ENCODE measurements at regions not wholly inside any gene's neighbourhood (a gene's known extent, or its start where the extent isn't known, plus 50 kb on each side); places are given as distances from the start of the nearest gene placed in this dataset.

GRCh38 chr13:31896427-31896826 is 135.1 kb upstream of the FRY start:
- no peak overlapping the region for H3K9ac ChIP-seq (ENCODE audit: low read depth, low read length)
- H3K27me3 ChIP-seq (ENCODE audit: insufficient read depth, low read length) = no peaks in the 10 kb centered on the region
- H3K4me3 ChIP-seq (ENCODE audit: low read length) = no peak overlapping the region
- H3K9me3 ChIP-seq (ENCODE audit: insufficient read depth, low read depth, low read length) = no peaks in the 10 kb centered on the region
- H3K27ac ChIP-seq (ENCODE audit: low read length) = no peak overlapping the region
- H3K4me1 ChIP-seq (ENCODE audit: insufficient read depth, low read length) = no peaks in the 10 kb centered on the region; the same call in 1 of the 2 replicates
- no peaks in the 10 kb centered on the region for H3K36me3 ChIP-seq (ENCODE audit: insufficient read depth, low read depth, low read length)

- Histone ChIP-seq H3K27ac (ENCODE audit: low read length) (no peak overlapping the region), H3K4me3 (ENCODE audit: low read length) (no peak overlapping the region), H3K4me1 (ENCODE audit: insufficient read depth, low read length) (no peaks in the 10 kb centered on the region; the same call in 1 of the 2 replicates), H3K27me3 (ENCODE audit: insufficient read depth, low read length) (no peaks in the 10 kb centered on the region), H3K36me3 (ENCODE audit: insufficient read depth, low read depth, low read length) (no peaks in the 10 kb centered on the region), H3K9ac (ENCODE audit: low read depth, low read length) (no peak overlapping the region), H3K9me3 (ENCODE audit: insufficient read depth, low read depth, low read length) (no peaks in the 10 kb centered on the region)
Observed at GRCh38 chr13:31898378-31899071, 133.0 kb upstream of the FRY start.

- no peaks in the 10 kb centered on the region for H3K27me3 ChIP-seq (ENCODE audit: insufficient read depth, low read length)
- no peak overlapping the region for H3K4me3 ChIP-seq (ENCODE audit: low read length)
- H3K9ac ChIP-seq (ENCODE audit: low read depth, low read length) = no peak overlapping the region
- no peak overlapping the region for H3K27ac ChIP-seq (ENCODE audit: low read length)
- peaks cover 2% of the 10 kb centered on the region; the same call in 1 of the 2 replicates for H3K4me1 ChIP-seq (ENCODE audit: insufficient read depth, low read length)
- no peaks in the 10 kb centered on the region for H3K9me3 ChIP-seq (ENCODE audit: insufficient read depth, low read depth, low read length)
- no peaks in the 10 kb centered on the region for H3K36me3 ChIP-seq (ENCODE audit: insufficient read depth, low read depth, low read length)
Observed at GRCh38 chr13:31901985-31902384, 129.6 kb upstream of the FRY start.

- Histone ChIP-seq H3K27ac (ENCODE audit: low read length) (no peak overlapping the region), H3K36me3 (ENCODE audit: insufficient read depth, low read depth, low read length) (no peaks in the 10 kb centered on the region), H3K4me1 (ENCODE audit: insufficient read depth, low read length) (peaks cover 2% of the 10 kb centered on the region; the same call in 1 of the 2 replicates), H3K4me3 (ENCODE audit: low read length) (no peak overlapping the region), H3K9me3 (ENCODE audit: insufficient read depth, low read depth, low read length) (no peaks in the 10 kb centered on the region), H3K27me3 (ENCODE audit: insufficient read depth, low read length) (no peaks in the 10 kb centered on the region), H3K9ac (ENCODE audit: low read depth, low read length) (no peak overlapping the region)
Observed at GRCh38 chr13:31903111-31903815, 128.3 kb upstream of the FRY start.

DNA sequence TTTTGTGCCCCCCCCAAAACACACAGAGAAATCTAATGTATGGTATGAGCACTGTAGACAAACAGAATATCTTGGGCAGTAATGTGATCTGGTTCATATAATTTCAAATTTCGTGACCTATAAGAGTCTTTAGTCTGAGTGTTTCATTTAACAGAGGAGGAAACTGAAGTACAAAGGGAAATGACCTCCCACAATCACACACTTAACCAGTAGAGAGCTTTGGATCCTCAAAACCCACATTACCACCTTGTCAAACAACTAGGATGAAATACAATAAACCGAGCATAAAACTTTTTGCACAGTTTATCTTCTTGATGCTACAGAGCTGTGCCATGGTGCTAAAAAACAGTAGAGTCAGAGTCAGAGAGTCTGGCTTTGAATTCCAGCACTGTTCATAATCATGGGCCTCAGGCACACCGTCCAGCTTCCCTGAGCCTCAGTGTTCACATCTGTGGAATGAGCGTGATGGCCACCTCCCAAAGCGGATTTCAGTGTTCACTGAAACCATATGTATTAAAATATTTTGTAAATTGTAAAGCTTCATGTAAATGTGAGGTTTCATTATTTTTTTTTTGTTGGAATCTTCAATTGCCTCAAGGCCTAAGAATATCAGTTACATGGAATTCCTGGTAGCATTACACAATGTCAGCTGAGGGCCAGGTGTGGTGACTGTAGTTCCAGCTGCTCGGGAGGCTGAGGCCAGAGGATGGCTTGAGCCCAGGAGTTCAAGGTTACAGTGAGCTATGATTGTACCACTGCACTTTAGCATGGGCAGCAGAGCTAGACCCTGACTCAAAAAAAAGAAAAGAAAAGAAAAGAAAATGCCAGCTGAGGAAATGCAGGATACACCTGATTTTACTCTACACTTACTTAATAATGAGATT is 126.4 kb upstream of the FRY start:
- H3K4me1 ChIP-seq (ENCODE audit: insufficient read depth, low read length) = peaks cover 2% of the 10 kb centered on the region; the same call in 1 of the 2 replicates

DNA sequence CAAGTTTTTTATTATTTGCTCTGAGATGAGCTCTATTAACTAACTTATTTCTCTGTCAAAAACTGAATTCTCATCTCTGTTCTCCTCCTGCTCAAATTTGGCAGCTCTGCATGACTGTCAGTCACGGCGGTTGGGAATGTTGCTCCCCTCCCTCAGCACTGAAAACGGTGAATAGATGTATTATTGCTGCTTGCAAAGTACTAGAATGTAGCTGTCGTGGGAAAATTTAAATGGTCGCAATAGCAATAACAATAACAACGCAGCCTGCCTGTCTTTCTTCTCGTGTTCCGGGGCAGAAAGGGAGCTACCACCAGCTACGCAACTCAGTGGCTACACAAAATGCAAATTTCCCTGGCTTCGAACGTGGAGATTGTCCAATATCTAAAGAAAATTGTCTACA is 125.6 kb upstream of the FRY start:
- no peaks in the 10 kb centered on the region for H3K9me3 ChIP-seq (ENCODE audit: insufficient read depth, low read depth, low read length)
- no peak overlapping the region for H3K27ac ChIP-seq (ENCODE audit: low read length)
- no peak overlapping the region; the same call in 1 of the 2 replicates for H3K4me3 ChIP-seq (ENCODE audit: low read length)
- H3K4me1 ChIP-seq (ENCODE audit: insufficient read depth, low read length) = peaks cover 2% of the 10 kb centered on the region; the same call in 1 of the 2 replicates
- H3K27me3 ChIP-seq (ENCODE audit: insufficient read depth, low read length) = no peaks in the 10 kb centered on the region
- no peaks in the 10 kb centered on the region for H3K36me3 ChIP-seq (ENCODE audit: insufficient read depth, low read depth, low read length)
- H3K9ac ChIP-seq (ENCODE audit: low read depth, low read length) = no peak overlapping the region

More for the DNA sequence above, 126.4 kb upstream of the FRY start:
- Histone ChIP-seq H3K27me3 (ENCODE audit: insufficient read depth, low read length) (no peaks in the 10 kb centered on the region), H3K36me3 (ENCODE audit: insufficient read depth, low read depth, low read length) (no peaks in the 10 kb centered on the region), H3K9me3 (ENCODE audit: insufficient read depth, low read depth, low read length) (no peaks in the 10 kb centered on the region), H3K4me3 (ENCODE audit: low read length) (no peak overlapping the region; the same call in 1 of the 2 replicates), H3K27ac (ENCODE audit: low read length) (no peak overlapping the region), H3K9ac (ENCODE audit: low read depth, low read length) (no peak overlapping the region)

DNA sequence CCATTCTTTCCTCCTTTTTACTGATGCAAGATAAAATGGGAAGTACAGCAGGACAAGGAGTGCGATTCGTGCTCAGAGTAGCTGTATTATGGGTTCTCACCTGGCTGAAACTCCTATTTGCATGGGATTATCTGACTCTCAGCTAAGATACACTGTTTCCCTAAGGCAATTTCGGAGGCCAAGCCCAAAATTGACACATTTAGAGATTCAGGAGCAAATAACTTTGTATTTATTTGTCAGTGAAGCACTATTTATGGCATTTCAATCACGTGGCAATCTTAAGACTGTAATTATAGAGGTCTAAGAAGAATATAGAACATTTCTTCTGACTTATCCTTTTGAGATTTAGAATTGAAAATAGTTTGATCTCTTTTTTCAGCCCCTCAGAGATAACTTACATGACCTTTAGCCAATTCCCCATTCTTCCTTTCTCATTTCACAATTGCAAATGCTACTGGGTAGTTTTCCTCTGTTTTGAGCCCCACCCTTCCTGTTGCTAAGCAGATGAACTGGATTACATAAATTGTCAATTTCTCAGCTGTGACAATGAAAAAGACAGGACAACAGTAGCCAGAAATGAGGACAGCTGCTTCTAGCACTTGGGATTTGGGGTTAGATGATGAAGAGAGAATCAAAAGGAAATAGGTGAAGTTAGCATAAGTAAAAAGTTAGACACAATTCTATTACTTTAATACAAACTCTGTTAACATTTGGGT is 122.7 kb upstream of the FRY start:
- Histone ChIP-seq H3K27me3 (ENCODE audit: insufficient read depth, low read length) (no peaks in the 10 kb centered on the region), H3K4me1 (ENCODE audit: insufficient read depth, low read length) (peaks cover 2% of the 10 kb centered on the region; the same call in 1 of the 2 replicates), H3K36me3 (ENCODE audit: insufficient read depth, low read depth, low read length) (no peaks in the 10 kb centered on the region), H3K9me3 (ENCODE audit: insufficient read depth, low read depth, low read length) (no peaks in the 10 kb centered on the region), H3K27ac (ENCODE audit: low read length) (no peak overlapping the region), H3K9ac (ENCODE audit: low read depth, low read length) (no peak overlapping the region), H3K4me3 (ENCODE audit: low read length) (no peak overlapping the region)

GRCh38 chr13:31909864-31910551 is 121.6 kb upstream of the FRY start:
- Histone ChIP-seq H3K36me3 (ENCODE audit: insufficient read depth, low read depth, low read length) (no peaks in the 10 kb centered on the region), H3K27ac (ENCODE audit: low read length) (no peak overlapping the region), H3K9ac (ENCODE audit: low read depth, low read length) (no peak overlapping the region), H3K4me1 (ENCODE audit: insufficient read depth, low read length) (peaks cover 2% of the 10 kb centered on the region; the same call in 1 of the 2 replicates), H3K4me3 (ENCODE audit: low read length) (no peak overlapping the region), H3K27me3 (ENCODE audit: insufficient read depth, low read length) (no peaks in the 10 kb centered on the region), H3K9me3 (ENCODE audit: insufficient read depth, low read depth, low read length) (no peaks in the 10 kb centered on the region)

DNA sequence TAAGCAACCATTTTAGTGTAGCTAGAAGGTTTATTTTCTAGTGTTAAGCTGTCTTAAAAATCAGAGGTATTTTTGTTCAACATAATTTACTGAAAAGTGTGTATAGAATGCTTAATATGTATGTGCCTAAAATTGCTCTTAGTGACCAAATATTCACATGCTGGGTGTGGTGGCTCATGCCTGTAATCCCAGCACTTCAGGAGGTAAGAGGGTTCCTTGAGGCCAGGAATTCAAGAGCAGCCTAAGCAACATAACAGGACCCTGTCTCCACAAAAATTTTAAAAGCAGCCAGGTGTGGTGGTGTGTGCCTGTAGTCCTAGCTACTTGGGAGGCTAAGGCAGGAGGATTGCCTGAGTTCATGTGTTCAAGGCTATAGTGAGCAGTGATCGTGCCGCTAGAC is 120.9 kb upstream of the FRY start:
- no peak overlapping the region for H3K9ac ChIP-seq (ENCODE audit: low read depth, low read length)
- no peak overlapping the region for H3K4me3 ChIP-seq (ENCODE audit: low read length)
- H3K36me3 ChIP-seq (ENCODE audit: insufficient read depth, low read depth, low read length) = no peaks in the 10 kb centered on the region
- peaks cover 2% of the 10 kb centered on the region; the same call in 1 of the 2 replicates for H3K4me1 ChIP-seq (ENCODE audit: insufficient read depth, low read length)
- H3K9me3 ChIP-seq (ENCODE audit: insufficient read depth, low read depth, low read length) = no peaks in the 10 kb centered on the region
- no peaks in the 10 kb centered on the region for H3K27me3 ChIP-seq (ENCODE audit: insufficient read depth, low read length)
- no peak overlapping the region for H3K27ac ChIP-seq (ENCODE audit: low read length)

GRCh38 chr13:31912647-31913401 is 118.8 kb upstream of the FRY start:
- H3K36me3 ChIP-seq (ENCODE audit: insufficient read depth, low read depth, low read length) = no peaks in the 10 kb centered on the region
- H3K4me3 ChIP-seq (ENCODE audit: low read length) = no peak overlapping the region
- no peak overlapping the region for H3K9ac ChIP-seq (ENCODE audit: low read depth, low read length)
- no peaks in the 10 kb centered on the region for H3K9me3 ChIP-seq (ENCODE audit: insufficient read depth, low read depth, low read length)
- H3K4me1 ChIP-seq (ENCODE audit: insufficient read depth, low read length) = no peaks in the 10 kb centered on the region
- H3K27me3 ChIP-seq (ENCODE audit: insufficient read depth, low read length) = no peaks in the 10 kb centered on the region
- no peak overlapping the region for H3K27ac ChIP-seq (ENCODE audit: low read length)
